GM18909 (cell line): ENCODE measurements at regions not wholly inside any gene's neighbourhood (a gene's known extent, or its start where the extent isn't known, plus 50 kb on each side); places are given as distances from the start of the nearest gene placed in this dataset.
A peak's percentile ranks its signal among the peaks of the same experiment; 100 is the strongest.

Source experiments
- ATAC-seq: cut with Tn5 transposase; IDR thresholded peaks from one replicate; pipeline ENCODE4 v1.9.1; 2021; ENCODE audit warnings: mild to moderate bottlenecking; ENCODE audit not compliant: unreplicated experiment, poor library complexity

DNA sequence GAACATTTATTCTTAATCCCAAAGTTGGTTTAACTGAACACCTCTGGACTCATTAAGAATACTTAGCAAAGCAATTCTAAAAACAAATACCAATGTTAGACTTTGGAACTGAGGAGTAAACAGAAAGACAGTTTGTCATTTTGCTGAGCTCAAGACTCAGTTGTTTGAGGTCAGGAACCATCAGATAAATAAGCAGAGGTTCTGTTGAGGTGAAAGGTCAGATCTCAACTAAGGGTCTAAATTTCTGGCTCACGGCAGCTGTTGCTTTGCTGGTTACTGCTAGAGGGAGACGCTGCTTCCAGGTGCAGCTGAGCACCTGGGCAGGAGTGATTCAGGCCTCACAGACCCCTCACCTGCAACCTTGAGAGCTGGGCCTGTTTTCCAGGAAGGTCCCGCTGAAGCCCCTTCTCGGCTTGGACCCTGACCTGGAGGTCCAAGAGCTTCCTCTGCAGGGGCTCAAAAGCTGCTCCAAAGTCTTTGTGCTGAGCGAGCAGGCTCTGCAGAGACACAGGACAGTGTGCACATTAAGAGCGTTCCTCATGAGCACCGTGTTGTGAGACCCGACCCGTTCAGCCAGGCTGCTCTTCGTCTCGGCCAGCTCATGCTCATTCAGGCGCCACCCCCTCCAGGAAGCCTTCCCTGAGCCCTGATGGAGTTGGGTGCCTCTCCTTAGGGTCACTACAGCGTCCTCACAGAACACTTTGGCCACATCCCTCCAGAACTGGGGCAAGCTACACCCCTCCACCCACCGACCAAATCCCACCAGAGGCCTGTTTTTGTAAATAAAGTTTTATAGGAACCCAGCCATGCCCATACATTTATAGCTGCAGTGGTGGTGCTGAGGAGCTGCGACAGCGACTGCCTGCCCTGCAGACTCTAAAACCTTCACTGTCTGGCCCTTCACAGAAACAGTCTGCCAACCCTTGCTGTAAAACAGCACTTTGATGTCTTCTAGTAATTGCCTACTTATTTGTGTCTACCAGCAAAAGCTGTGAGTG is 72.0 kb downstream of the SYNE3 start:
- no peak for ATAC-seq

DNA sequence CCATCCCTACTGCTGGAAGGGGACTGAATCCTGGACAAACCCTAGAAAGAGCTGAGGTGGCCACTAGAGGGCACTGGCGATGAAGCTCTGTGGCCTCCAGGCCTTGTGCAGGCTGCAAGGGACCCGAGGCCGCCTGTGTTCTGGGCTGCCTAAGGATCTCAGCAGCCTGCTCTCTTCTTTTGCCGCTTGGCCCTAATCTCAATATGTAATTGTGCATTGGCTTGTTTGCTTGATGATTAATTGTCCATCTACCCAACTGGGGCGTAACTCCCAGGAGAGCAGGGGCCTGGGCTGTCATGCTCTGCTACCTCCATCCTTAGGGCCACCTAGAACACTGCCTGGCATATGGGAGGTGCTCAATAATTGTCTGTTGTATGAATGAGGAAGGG is 73.8 kb downstream of the SYNE3 start:
- peak; percentile 73 for ATAC-seq

DNA sequence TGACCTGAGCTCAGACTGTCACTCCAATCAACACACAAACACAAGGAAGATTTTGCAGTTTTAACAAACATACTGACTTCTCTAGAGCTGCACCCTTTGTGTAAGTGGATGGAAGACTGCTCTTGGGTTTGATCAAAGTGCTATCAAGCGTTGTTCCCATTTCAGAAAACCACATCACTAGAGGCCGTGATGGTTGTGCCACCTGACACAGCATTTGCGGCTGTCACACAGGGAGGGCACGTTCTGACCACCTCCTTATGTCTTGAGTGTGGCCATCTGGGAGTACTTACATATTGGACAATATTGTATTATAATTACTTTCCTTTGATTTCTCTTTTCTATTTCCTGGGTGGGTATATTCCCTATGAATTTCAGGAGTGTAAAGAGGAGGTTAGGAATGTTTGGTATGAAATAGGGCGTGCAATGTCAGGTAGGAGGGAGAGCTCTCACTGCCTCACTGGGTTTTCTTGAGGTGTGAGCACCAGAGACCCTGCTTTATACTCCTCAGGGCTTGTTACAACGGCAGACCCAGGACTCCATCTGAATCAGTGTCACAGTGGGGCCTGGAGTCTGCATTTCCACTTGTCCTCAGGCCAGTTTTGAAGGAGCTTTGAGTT is 74.3 kb downstream of the SYNE3 start:
- ATAC-seq = peak; percentile 14

DNA sequence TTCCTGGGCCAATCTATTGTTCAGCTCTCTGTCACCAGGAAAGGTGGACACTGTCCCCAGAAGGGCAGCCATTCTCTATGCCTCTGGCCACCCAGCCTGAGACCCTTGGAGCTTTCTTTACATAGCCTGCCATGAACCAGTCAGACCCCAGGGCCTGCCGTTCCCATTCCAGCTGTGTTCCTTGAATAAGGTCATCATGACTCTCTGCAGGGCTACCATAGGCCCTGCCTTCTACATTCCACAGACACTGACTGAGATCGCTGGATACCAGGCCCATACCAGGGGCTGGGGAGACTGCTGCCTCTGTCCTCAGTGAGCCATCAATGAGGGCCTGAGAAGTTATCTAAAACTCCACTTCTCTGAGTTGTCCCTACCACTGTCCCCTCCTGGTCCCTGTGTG is 75.5 kb downstream of the SYNE3 start:
- ATAC-seq = no peak

DNA sequence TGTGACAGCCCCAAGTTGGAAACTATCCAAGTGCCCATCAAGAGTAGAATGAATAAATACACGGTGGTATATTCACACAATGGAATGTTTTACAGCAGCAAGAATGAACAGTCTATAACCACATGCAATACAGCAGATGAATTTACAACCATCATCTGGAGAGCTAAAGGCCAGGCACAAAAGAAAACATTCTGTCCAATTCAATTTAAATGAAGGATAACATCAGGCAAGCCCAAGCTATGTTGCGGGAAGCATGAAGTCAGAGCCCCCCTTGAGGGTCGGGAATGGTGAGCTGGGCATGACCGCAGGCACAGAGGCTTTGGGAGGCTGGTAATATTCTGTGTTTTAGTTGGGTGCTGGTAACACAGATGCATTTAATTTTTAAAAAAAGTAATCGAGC is 76.0 kb downstream of the SYNE3 start:
- ATAC-seq = no peak

DNA sequence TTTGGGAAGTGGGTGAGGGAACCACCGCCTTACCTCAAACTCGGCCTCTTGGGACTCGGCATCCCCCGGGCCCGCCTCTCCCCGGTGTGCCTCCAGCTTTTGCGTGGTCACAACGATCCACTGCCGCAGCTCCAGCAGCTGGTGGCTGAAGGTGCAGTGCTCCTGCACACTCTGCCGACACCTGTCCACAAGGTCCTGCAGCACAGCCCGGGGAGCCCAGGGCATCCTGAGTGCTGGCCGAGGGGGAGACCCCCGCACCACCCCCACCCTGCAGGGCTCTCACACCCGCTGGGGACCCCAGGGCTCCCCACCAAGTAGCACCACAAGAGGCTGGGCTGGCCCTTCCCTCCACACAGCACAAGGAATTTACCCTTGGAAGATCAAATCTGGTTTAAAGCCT is 76.6 kb downstream of the SYNE3 start:
- ATAC-seq = no peak

DNA sequence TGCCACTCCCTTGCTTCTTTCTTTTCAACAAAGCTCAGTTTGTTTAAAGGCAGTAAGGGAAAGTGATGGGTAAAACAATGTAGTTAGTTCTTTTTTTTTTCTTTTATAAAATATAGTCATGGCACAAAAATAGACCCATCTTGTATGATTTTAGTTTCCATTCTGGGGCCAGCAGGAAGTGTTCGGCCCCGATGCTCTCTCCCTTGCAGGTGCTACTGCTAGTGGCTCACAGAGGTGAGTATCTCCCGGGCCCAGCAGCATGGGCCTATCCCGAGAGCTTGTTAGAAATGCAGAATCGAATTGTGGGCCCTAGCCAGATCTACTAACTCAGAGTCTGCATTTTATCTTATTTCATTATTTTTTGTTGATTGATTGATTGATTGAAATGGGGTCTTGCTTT is 78.7 kb downstream of the SYNE3 start:
- no peak for ATAC-seq

DNA sequence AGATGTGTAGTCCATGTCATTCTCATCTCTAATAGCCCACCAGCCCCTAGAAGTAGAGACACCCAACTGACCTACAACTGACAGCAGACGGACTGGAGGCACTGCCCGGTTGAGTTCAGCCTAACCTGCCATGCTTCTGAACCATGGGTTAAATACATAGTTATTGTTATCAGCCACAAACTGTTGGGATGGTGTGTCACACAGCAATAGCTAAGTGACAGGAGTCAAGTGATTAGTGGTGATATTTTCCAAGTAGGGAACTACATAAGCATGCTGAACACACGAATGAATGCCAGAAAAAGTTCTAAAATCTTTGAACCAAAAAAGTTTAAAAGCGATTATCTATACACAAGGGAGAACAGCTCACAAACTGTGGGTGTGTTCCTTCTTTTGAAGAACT is 80.1 kb downstream of the SYNE3 start:
- ATAC-seq = no peak

DNA sequence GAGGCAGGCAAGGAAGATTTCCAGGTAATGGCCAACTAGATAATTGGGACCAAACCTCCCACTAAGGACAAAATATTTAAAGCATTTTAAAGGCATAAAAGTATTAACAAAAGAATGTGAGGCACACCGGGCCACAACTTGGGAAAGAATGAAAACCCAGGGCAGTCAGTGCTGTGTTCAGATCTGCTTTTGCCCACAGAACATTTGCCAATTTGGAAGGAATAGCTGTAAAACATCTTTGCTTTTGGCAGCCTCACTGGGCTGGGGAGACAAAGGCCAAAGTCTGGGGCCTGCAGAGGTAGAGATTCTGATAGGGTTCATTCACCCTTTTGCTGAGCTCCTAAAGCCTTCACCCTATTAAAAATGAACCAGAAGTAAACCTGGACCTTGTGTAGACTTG is 82.3 kb downstream of the SYNE3 start:
- ATAC-seq = no peak

DNA sequence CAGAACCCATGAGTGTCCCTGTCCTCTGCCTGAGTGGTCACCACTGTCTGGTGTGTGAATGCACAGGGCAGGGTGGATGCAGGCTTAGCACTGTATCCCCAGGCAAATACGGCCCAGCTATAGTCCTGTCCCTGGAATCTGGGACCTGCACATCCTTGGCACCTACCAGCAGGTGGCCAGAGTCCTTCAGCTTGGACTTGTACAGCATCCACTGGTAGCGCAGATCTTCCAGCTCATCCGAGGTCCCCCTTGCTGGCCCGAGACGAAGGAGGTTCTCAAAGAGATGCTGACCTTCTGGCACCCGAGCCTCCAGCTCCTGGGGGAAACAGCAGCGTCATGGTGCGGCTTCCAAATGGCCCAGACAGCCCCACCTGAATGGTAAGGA is 83.4 kb downstream of the SYNE3 start:
- ATAC-seq = no peak

DNA sequence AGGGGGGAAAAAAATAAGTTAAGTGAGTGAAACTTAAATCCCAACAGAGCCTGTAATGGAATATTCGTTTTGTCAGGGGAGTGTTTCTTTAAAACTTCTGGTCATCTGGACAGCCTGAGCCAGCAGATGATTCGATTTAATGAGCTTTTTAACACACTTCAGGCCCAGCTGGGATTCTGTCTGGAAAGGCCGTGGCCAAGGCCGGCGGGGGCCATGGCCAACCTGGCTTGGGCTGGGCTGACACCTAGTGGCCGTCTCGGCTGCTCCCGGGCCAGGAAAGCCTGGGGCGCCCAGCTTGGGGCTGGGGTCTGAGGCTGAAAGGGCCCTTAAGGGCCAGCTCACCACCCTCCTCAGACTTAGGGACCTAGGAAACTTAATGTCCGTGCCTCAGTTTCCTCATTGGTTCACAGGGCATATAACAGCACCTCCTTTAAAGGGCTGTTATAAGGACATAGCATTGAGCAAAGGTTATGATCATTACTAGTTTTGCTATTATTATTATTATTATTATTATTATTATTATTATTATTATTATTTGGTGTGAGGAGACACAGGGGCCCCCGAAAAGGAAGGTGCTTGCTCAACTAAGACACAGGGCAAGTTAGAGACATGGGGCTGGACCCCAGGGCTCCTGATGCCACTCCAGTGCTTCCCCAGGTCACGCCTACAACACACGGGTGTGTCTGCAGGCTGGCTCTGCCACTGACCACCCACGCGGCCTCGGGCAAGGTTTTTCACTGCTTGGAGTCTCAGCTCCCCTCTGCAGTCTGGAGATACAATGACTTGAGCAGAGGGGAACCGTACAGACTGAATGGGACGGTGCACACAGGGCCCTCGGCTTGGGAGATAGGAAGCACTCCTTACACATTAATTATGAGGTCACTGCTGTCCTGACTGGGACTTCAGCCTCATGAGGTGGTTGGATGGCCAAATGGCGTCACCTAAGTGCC is 84.0 kb downstream of the SYNE3 start:
- ATAC-seq = no peak

DNA sequence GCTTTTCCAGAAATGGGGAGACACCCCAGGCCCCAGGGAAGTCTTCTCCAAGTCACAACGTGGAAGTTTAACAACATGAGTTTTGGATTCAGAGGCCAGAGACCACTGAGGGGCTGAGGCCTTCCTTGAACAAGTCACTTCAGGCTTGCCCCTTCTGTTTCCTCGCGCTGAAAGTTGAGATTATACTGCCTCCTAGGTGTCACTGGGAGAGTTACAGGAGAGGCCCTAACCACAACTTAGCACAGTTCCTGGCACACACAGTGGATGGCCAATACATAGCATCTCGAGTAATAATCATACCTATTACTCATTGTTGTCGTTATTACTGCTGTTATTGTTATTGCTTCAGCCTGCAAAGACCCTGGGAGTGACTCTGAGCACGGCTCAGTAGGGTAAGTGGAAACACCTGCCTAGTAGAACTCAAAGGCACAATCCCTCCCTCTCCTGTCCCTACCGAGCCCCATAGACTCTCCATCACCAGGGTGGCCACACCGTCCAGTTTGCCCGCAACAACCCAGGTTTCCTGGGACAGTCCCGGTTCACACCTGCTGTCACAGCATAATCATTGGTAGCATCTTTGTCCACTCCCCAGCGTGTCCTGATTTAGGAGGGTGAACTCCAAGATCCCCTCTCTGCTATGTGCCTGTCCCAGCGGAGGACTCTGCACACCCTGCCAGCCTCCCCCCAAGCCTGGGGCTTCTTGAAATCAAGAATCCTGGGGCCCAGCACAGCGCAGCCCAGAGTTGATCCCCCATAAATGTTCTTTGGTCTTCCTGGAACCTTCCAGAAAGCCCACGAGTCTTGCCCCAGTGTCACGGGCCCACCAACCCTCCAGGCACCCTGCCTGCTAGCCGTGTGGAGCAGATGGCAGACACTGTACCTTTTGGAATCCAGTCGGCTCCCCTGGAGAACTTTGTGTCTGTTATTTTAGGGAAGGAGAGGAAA is 85.0 kb downstream of the SYNE3 start:
- ATAC-seq = no peak

DNA sequence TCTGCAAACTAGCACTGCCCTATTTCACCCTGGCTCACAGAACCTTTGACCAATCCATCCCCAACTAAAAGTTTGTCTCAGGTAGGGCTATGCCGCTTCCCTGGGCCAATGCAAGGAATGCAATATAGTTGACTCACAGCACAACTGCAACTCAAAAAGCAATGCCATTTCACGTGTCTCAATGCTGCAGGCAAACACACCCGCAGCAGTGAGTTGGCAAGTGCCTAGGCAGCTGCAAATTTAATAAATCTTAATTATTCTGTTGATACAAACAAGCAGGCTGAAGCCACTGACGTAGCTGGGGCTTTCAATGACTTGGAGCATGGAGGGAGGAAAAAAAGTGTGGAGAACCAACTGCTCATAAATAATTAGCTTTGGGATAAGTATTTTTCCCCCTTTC is 87.9 kb downstream of the SYNE3 start:
- ATAC-seq = no peak

DNA sequence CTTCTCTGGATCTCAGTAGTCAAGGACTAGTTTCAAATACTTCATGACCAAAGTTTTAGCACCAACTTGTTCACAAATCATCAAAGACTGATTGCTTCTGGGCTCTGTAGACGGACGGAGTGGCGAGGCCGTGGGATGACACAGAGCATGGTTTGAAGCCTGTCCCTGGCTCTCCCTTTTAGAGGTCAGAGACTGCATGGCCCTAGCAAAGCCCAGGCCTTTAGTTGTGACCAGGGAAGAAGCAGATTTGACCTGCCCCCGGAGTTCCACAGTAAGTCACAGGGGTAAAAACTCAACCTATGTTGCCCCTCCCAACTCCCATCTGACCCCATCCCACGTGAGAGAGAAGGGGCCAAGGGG is 90.4 kb downstream of the SYNE3 start:
- ATAC-seq = no peak

DNA sequence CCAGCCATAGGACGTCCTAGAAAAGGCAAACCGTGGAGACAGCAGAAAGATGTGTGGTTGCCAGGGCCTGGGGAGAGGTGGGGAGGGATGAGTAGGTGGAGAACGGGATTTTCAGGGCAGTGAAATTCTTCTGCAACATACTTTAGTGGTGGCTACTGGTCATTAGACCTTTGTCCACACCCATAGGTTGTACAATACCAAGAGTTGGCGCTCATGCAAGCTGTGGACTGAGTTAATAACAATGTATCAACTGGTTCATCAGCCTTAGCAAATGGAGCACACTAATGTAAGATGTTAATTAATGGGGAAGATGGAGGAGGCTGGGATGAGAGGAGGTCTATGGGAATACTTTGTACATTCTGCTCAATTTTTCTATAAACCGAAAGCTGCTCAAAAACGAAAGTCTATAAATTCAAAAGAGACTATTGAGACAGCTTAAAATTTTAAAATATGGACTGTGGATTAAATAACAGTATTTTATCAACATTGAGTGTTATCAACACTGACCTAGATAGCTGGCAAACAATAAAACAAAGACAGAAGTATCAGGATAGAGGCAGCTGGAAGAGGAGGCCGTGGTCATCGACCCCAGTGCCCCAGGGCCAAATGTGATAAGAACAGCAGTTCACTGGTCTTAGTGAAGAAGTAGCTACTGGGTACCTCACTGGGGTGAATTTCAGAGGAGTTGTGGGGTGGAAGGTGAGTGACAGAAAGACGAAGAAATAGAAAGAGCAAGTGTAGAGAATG is 90.9 kb downstream of the SYNE3 start:
- ATAC-seq = no peak

DNA sequence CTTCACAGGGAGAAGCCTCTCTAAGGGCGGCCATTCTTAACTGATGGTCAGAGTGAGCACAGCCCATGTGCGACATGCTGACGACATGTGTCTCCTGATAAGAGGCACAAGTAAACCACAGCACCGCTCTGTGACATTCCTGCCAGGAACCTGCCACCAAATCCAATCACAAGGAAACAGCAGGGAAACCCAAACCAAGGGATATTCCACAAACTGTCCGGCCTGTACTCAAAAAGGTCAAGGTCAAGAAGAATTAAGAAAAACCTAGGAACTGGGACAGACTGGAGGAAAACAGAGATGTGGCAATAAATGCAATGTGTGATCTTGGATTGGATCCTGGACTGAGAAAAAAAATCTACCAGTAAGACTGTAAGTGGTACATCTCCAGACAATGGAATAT is 91.9 kb downstream of the SYNE3 start:
- no peak for ATAC-seq

DNA sequence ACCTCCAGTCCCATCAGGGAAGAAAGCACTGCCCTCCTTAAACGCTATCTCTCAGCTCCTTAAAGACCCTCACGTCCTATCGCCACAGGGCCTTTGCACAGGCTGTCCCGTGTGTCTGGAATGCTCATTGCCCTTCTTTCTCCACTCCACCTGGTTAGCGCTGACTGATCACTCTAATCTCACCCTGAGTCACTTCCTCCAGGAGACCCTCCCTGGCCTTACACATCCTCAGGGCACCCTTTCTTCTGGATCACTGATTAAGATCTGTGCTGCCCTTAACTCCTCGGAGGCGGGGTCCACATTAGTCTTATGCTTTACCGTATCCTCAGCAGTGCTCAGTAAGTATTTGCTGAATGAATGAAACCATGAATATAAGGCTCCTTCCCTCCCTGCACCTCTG is 94.7 kb downstream of the SYNE3 start:
- ATAC-seq = no peak

DNA sequence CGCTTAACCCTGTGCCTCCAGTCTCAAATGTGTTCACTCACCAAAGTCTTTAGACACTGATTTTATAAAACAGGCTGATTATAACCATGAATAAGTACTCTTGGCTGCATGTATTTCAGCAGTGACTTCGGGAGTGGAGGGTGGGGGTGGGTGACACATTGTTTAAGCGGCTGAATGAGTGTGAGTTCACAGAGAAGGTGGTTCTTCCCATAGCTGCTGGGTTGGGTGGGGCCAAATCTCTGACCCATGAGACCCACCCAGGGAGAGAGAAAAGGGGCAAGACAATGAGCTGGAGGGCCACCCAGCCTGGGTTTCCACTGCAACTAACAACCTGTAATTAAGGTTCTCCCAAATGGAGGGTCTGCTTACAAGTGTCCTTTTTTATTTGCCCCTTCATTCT is 96.4 kb downstream of the SYNE3 start:
- ATAC-seq = no peak

DNA sequence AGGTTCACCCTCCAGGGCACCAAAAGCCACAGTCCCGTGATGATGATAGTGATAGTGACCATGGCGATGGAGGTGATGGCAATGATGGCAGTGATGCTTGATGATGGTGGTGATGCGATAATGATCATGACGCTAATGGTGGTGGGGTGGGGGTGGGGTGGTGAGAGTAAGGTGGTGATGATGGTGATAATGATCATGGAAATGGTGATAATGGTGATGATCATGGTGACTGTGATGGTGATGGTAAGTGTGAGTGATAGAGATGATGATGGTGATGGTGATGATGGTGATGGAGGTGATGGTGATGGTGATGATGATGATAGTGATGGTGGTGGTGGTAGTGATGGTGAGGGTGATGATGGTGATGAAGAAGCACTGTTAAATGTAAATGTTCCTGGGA is 96.9 kb downstream of the SYNE3 start:
- no peak for ATAC-seq
